Activated T-cell treated with anti-CD3 and anti-CD28 coated beads, Interleukin-2, amount 50 U/mL, for 48 hours (primary cell): ENCODE measurements at regions not wholly inside any gene's neighbourhood (a gene's known extent, or its start where the extent isn't known, plus 50 kb on each side); places are given as distances from the start of the nearest gene placed in this dataset.

Experiments used
- DNase-seq, 2 experiments: peaks; one replicate each; pipeline ENCODE4 v3.0.0-alpha.2; 2020

GRCh38 chr4:123102897-123103471, 180.6 kb upstream of the NUDT6 start:
- DNase-seq: no peak

- no peak for DNase-seq
Measured at GRCh38 chr4:123104310-123105025, 182.1 kb upstream of the NUDT6 start.

GRCh38 chr4:123105026-123105420, 182.6 kb upstream of the NUDT6 start:
- no peak for DNase-seq

- no peak for DNase-seq
Measured at GRCh38 chr4:123106747-123107146, 184.3 kb upstream of the NUDT6 start.

GRCh38 chr4:123107444-123108252, 185.3 kb upstream of the NUDT6 start:
- DNase-seq: no peak

GRCh38 chr4:123109139-123109538, 186.7 kb upstream of the NUDT6 start:
- no peak for DNase-seq

- DNase-seq: no peak
Measured at GRCh38 chr4:123110147-123110546, 187.8 kb upstream of the NUDT6 start.

- DNase-seq: no peak
Measured at GRCh38 chr4:123110685-123111084, 188.3 kb upstream of the NUDT6 start.

GRCh38 chr4:123113155-123113554, 190.8 kb upstream of the NUDT6 start:
- no peak for DNase-seq

GRCh38 chr4:123114084-123114914, 191.9 kb upstream of the NUDT6 start:
- no peak for DNase-seq

- no peak for DNase-seq
Measured at GRCh38 chr4:123114915-123115756, 192.7 kb upstream of the NUDT6 start.

GRCh38 chr4:123116412-123116811, 194.0 kb upstream of the NUDT6 start:
- no peak for DNase-seq

GRCh38 chr4:123120473-123120872, 198.1 kb upstream of the NUDT6 start:
- DNase-seq: no peak

GRCh38 chr4:123121241-123121907, 199.0 kb upstream of the NUDT6 start:
- no peak for DNase-seq

- DNase-seq: no peak
Measured at GRCh38 chr4:123125477-123125876, 203.1 kb upstream of the NUDT6 start.

- DNase-seq: no peak
Measured at GRCh38 chr4:123127218-123127617, 204.8 kb upstream of the NUDT6 start.

- DNase-seq: no peak
Measured at GRCh38 chr4:123127875-123128274, 205.5 kb upstream of the NUDT6 start.

- DNase-seq: no peak
Measured at GRCh38 chr4:123133397-123134050, 211.1 kb upstream of the NUDT6 start.

- no peak for DNase-seq
Measured at GRCh38 chr4:123144616-123145015, 222.2 kb upstream of the NUDT6 start.

- no peak for DNase-seq
Measured at GRCh38 chr4:123158576-123158975, 236.2 kb upstream of the NUDT6 start.

- DNase-seq: no peak
Measured at GRCh38 chr4:123159479-123159878, 237.1 kb upstream of the NUDT6 start.
